GM03348 (cell line): ENCODE measurements at regions not wholly inside any gene's neighbourhood (a gene's known extent, or its start where the extent isn't known, plus 50 kb on each side); places are given as distances from the start of the nearest gene placed in this dataset.

Experiments
- DNase-seq: peaks from one replicate; pipeline ENCODE4 v3.0.0; 2012; ENCODE audit warnings: low spot score

DNA sequence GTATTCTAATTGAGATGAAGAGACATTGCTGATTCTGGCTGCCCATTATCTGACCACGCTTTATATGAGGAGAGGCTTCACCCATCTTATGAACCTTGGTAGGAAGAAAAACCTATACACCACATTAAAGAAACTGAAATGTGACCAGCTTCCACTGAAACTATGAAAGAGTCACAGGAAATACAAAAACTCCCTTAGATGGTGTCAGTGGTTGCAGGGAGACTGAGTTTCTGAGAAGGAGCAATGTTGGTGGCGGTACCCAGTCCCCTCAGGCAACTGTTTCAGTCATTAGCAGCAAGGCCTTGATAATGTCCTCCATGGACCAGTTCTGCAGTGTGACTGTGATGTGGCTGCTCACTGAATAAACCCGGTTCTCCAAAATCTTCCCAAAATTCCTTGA is 110.5 kb upstream of the FTMT start:
- DNase-seq, result no peak

DNA sequence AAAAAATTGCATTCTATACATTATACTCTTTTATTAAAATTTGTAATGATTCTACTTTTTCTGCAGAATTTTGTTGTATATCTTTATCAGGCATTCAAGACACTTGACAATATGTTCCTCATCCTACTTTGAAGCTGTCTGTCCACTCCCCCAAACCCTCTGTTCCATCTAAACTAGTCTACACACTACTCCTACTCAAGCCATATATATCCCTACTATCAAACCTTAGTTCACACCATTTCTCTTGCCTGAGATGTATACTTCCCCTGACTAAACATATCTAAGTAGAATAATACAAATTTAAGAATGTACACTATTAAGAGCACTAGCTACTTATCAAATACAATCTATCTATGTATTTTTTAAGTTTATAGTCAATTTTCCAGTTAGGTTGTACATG is 107.1 kb upstream of the FTMT start:
- no peak for DNase-seq

DNA sequence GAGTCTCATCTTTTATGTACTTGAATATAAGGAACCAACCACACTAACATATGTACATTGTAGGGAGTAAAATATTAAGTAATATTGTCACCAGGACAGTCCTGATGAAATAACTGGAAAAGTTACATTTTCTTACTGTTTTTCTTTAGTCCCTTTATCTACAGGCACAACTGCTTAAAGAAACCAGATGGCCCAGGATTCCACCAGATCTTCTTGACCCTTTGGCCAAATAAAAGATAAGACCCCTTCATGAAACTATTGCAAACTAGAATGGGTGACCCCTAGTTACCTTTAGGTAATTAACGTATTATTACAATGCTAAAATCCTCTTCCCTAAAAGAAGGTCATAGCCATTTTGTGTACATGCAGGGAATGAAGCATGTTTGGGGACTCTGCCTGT is 106.3 kb upstream of the FTMT start:
- no peak for DNase-seq

DNA sequence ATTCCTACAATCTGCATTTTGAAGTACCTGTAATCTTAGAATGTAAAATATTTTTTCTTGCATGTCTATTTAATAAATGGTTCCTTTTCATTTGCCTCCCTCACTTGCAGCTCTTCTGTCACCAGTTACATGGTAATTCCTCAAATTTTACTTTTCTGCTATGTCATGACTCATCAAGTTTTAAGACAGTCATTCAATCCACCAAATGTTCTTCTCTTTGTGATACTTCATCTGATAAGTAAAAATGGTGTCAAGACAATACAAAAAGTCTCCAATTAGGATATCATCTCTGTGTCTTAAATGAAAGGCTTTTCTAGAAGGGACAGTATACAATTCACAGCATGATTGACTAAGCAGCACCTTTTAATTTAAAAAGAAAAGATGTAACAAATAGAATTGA is 104.9 kb upstream of the FTMT start:
- no peak for DNase-seq

DNA sequence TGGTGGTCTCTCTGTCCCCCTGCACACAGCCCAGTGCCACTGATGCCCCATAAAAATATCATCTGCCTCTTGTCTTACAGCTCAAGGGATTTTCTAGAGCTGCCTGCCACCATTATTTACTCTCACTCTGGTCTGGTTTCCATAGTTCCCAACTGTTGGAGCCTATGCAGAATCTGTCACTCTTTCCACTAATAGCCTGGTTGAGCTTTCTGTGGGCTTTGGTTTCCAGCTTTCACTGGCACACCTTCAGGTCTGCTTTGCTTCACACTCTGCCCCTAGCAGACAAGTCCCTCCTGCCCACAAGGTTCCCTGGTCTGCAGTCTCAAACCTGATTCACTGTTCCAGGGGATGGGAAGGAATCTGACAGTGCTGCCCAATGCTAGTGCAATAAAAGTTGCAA is 103.0 kb upstream of the FTMT start:
- DNase-seq, result no peak

DNA sequence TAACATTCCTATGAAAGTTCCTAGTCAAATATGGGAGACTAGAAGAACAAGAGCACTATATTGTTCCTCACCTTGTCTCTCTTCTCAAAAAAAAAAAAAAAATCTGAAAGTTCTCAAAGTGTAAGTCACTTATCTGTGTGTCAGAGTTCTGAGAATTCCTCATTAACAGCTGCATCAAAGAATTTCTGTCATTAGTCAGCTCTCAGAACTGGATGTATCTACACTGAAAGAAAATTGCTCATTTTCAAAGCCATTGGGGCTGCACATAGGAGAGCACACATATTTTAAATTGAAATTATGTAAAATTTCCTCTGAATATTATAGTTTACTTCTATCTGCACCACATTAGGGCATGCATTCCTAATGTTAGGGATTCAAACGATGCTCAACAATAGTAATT is 99.5 kb upstream of the FTMT start:
- no peak for DNase-seq

DNA sequence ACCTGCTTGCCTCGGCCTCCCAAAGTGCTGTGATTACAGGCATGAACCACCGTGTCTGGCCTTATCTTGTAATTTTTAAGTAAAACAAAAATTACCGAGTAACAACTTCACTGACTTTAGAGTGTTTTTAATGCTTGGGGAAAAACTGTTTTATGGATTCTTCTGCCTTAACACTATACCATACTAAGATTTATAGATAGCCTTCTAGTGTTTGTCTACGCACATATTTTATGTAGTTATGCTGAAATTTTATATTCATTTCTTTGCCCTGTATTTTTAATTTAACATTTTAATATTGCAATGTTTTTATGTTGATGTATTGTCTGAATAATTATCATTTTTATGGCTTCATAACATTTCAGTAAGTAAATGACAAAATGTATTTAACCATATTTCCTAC is 96.4 kb upstream of the FTMT start:
- DNase-seq, result no peak

DNA sequence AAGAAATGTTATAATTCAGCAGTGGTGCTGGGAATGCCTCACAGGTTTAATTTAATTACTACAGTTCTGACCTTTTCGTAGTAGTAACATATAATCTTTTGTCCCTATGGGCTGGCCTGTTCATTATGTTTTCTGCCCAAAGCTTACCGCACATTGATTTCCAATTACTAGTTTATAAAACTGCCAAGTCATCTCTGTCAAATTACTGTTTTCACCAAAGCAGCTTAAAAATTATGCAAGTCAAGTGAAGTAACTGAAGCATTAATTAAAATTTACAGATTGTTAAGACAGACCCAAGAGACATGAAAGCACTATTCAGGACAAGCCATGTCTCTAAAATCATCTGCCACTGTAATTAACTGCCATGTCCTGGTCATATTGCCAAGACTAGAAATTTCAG is 93.9 kb upstream of the FTMT start:
- DNase-seq, result no peak

DNA sequence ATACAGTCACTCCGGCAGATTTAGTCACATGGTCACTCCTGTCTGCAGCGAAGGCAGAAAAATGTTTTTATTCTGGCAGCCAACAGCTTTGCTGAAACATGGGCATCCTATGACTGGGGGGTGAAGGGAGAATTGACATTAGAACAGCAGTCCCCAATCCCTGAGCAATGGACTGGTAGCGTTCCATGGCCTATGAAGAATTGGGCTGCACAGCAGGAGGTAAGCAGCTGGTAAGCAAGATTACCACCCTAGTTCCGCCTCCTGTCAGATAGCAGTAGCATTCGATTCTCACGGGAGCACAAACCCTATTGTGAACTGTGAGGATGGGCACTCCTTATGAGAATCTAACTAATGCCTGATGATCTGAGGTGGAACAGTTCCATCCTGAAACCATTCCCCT is 93.1 kb upstream of the FTMT start:
- no peak for DNase-seq

DNA sequence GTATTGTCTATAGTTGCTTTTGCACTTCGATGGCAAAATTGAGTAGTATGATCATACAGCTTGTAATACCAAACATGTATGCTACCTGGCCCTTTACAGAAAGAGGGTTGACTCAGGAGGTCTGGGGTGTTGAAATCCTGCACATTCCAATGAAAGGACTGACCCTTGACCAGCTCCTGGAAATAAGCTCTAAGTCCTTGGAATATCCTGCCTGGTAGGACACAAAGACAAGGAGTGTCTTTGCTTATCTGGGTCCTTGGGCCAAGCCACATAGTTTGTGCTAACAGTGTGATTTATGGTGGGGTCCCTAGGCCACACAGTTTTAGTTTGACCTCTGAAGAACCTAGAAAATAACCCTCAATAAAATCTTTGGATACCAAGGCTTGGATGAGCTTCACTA is 89.3 kb upstream of the FTMT start:
- no peak for DNase-seq

DNA sequence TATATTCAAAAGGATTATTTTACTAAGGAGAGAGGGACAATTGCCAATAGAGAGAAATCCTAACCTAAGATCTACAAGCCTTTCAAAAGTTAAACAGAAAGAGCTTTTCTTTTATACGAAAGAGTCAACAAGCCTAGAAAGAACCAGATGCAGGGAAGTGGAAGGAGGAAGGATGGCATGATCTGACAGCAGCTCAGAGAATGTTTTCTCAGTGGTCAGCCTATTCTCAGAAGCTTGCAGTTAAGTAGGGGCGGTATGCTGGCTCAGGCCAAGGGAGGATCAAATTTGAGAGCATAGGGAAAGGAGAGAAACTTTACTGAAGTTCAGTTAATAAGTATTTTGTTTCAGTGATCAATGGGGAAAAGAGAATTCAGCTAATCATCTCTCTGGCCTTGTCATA is 88.0 kb upstream of the FTMT start:
- DNase-seq, result no peak

DNA sequence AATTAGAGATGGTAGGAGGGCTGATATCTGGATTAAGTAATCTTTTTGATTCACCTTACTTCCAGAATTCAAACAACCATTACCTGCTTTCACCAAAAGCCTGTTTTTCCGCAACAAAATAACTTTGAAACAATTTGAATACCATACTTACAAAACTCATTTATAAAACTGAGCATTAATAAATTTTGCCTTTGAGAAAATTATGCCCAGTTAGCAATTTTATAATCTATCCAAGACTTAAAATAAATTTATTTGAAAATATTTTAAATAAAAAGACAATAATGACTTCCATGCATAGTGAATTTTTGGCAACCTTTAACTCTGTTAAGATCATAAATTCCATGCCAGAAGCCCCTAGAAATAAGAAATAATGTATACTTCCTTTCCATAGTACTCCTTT is 71.3 kb upstream of the FTMT start:
- DNase-seq, result no peak

DNA sequence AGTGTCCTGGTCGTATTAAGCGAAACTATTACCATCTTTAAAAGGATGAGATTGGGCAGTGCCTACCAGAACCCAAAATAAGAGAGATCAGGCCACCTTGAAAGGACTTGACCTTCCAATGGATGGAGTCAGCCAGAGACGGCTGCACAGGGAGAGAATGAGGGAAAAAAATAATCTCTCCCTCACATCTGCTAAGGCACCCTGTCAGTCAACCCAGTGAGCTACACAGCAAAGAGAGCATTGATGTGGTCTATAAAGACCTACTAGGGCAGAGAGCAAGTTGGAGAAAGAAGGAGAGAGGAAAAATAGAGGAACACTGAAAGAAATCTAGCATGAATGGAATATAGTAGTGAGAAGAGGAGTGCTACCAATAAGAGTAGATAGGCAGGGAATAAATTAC is 68.0 kb upstream of the FTMT start:
- no peak for DNase-seq

DNA sequence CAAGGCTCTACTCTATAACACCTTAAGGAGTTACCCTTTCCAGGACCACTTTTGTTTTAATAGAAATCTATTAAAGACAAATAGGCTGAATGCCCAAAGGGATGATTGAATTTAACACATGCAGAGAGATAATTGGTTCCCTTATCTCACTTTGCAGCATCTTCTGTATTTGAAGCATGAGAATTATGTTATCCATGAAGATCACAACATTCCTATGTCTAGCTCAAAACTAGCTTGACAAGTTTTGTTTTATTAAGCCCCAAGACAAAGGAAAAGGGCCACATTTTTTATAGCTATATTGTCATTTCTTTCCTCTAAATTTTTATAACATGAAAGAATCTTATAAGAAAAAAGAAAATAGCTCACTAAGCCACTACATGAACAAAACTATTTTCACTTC is 57.9 kb upstream of the FTMT start:
- no peak for DNase-seq

DNA sequence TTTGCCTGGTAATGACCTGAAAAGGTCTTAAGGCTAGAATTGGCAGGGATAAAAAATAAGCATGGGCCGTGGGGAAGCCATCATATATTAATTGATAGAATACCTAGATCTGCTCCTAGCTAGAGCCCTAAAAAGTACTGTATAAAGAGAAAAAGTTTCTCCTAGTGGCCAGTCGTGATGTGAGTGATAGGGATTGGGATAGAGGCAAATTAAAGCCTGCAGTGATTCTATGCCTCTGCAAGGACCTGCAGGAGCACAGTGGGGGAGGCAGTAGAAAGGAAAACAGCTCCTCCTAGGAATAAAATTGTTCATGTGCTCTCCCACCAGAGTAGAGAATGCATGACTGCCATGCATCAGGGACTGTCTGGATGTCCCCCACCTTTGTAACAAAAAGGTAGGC is 56.2 kb upstream of the FTMT start:
- DNase-seq, result no peak

DNA sequence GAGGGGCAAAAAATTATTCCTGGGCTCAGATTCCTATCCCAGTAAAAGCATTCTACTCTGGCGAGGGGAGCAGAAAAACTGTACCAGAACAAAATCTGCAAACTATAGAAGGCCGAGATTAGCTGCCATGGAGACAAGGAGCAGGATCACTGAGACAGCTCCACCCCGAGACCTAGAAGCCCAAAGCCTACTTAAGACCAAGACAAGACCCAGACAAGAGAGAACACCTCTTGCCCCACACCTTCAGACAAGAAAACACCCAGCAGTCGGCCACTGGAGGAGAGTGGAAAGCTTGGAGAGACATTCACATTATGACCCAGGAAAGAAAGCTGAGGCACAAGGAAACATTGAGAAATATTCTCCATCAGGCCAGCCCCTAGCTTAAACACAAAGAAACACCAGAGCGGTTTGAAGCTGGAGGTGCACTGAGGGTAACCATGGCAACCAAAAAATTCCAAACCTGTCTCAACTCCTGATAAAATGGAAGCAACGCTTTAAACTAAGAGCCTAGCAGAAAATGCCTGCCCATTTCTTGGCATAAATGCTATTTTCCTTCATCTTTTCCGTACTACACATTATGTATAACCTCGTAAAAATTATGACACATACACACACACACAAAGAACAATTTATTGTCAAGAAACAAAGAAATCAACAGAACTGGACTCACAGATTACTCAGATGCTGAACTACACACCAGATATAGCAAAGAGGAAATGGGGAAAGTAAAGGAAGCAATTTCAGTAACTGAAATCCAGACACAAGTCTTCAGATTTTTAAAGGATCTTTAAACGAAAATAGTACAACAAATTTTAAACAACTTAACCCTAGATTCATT is 53.8 kb upstream of the FTMT start:
- DNase-seq, result no peak
